Caco-2 (cell line): ENCODE measurements at regions not wholly inside any gene's neighbourhood (a gene's known extent, or its start where the extent isn't known, plus 50 kb on each side); places are given as distances from the start of the nearest gene placed in this dataset.

Source experiments
- BruUV-seq: library from RNA; stranded (reverse); fragments of 400-500 nt; replicated peaks from 2 replicates; lab custom pipeline; 2021; lab: Mats Ljungman, UMichigan
- CTCF ChIA-PET: fragments of 300-600 bp; sonication (Branson Sonifier 250); formaldehyde crosslinking; loops from one replicate; lab custom pipeline; 2022; ENCODE audit warnings: antibody characterized with exemption; lab: Charles Lee
- POLR2A ChIA-PET: fragments of 300-600 bp; sonication (Branson Sonifier 250); formaldehyde crosslinking; loops from one replicate; lab custom pipeline; 2022; ENCODE audit warnings: antibody characterized with exemption; lab: Charles Lee
- DNase-seq, 2 experiments: peaks; one replicate each; pipeline versions ENCODE4 v3.0.0 to v3.0.0-alpha.2; 2020 to 2022
- H3K27me3 ChIP-seq: replicated peaks from 2 replicates; pipeline ENCODE4 v1.6.0; 2011; ENCODE audit warnings: low read length; ENCODE audit not compliant: control insufficient read depth, insufficient read depth
- H3K36me3 ChIP-seq: 2 replicates; pipeline ENCODE4 v1.5.1; 2011; ENCODE audit warnings: low read length; ENCODE audit not compliant: control insufficient read depth, insufficient read depth
- H3K4me1 ChIP-seq: fragments of 250-450 bp; sonication (Bioruptor Pico); 2 replicates; pipeline ENCODE4 v1.5.1; 2020; ENCODE audit warnings: mild to moderate bottlenecking
- H3K4me3 ChIP-seq: 2 replicates; pipeline ENCODE4 v1.5.1; 2011; ENCODE audit warnings: low read depth, mild to moderate bottlenecking, control low read depth, low read length
- H3K9me3 ChIP-seq: fragments of 250-450 bp; sonication (Bioruptor Pico); 2 replicates; pipeline ENCODE4 v1.5.1; 2020; ENCODE audit warnings: mild to moderate bottlenecking, moderate library complexity
- H3K27ac Mint-ChIP-seq: one replicate; pipeline ENCODE4 v1.8.0; 2022; ENCODE audit warnings: mixed read lengths; ENCODE audit not compliant: unreplicated experiment
- H3K27me3 Mint-ChIP-seq: one replicate; pipeline ENCODE4 v1.8.0; 2022; ENCODE audit warnings: mixed read lengths; ENCODE audit not compliant: insufficient read depth, unreplicated experiment
- H3K36me3 Mint-ChIP-seq: one replicate; pipeline ENCODE4 v1.8.0; 2022; ENCODE audit warnings: mild to moderate bottlenecking, mixed read lengths; ENCODE audit not compliant: insufficient read depth, unreplicated experiment
- H3K4me1 Mint-ChIP-seq: one replicate; pipeline ENCODE4 v1.8.0; 2022; ENCODE audit warnings: low read depth, mixed read lengths; ENCODE audit not compliant: unreplicated experiment
- H3K4me3 Mint-ChIP-seq: one replicate; pipeline ENCODE4 v1.8.0; 2022; ENCODE audit warnings: mild to moderate bottlenecking, moderate library complexity, mixed read lengths; ENCODE audit not compliant: unreplicated experiment
- H3K9me3 Mint-ChIP-seq: one replicate; pipeline ENCODE4 v1.8.0; 2022; ENCODE audit warnings: mixed read lengths; ENCODE audit not compliant: unreplicated experiment
- CTCF ChIP-seq, 2 experiments: fragments of 200-600 bp in 1 of 2; IDR thresholded peaks; 1 replicate in 1 of 2; 2 replicates in 1 of 2; pipeline versions ENCODE4 v1.5.1 to v1.8.0; 2011 to 2022; ENCODE audit warnings: antibody characterized with exemption in 1 of 2, control low read depth in 1 of 2, inconsistent platforms in 1 of 2, low read depth in 1 of 2, low read length in 1 of 2, mild to moderate bottlenecking in 1 of 2, moderate library complexity in 1 of 2; ENCODE audit not compliant: insufficient read depth in 1 of 2, severe bottlenecking in 1 of 2, unreplicated experiment in 1 of 2
- intact Hi-C: fragments of 100-400 bp; cut with micrococcal nuclease; formaldehyde crosslinking; loops from one replicate; pipeline ENCODE4 v1.10.0; 2022; ENCODE audit not compliant: unreplicated experiment

- Mint-ChIP-seq H3K9me3 (no peaks in the 10 kb centered on the region), H3K27ac (no peak overlapping the region), H3K4me3 (no peak overlapping the region), H3K36me3 (no peaks in the 10 kb centered on the region), H3K27me3 (peaks cover 7% of the 10 kb centered on the region), H3K4me1 (no peaks in the 10 kb centered on the region)
- Histone ChIP-seq H3K27me3 (no peaks in the 10 kb centered on the region), H3K36me3 (no peaks in the 10 kb centered on the region), H3K9me3 (no peaks in the 10 kb centered on the region), H3K4me3 (no peak overlapping the region), H3K4me1 (no peaks in the 10 kb centered on the region)
- TF ChIP-seq CTCF (IDR thresholded peaks at IDR 0.05; ENCODE audit: insufficient read depth in 1 of 2, low read depth in 1 of 2, low read length in 1 of 2, severe bottlenecking in 1 of 2, unreplicated experiment in 1 of 2): no peak
- intact Hi-C loops: no loop called here
- no peak for DNase-seq
- ChIA-PET POLR2A (no interaction called here), CTCF (no interaction called here)
- BruUV-seq: no TSS peak
Observed at GRCh38 chr3:107283948-107284347, 93.3 kb upstream of the CCDC54 start.

- ChIA-PET POLR2A (no interaction called here), CTCF (no interaction called here)
- no peak for TF ChIP-seq CTCF (IDR thresholded peaks at IDR 0.05; ENCODE audit: insufficient read depth in 1 of 2, low read depth in 1 of 2, low read length in 1 of 2, severe bottlenecking in 1 of 2, unreplicated experiment in 1 of 2)
- Mint-ChIP-seq H3K36me3 (no peaks in the 10 kb centered on the region), H3K27ac (no peak overlapping the region), H3K4me1 (no peaks in the 10 kb centered on the region), H3K9me3 (no peaks in the 10 kb centered on the region), H3K4me3 (no peak overlapping the region), H3K27me3 (peaks cover 5% of the 10 kb centered on the region)
- Histone ChIP-seq H3K4me3 (no peak overlapping the region), H3K9me3 (no peaks in the 10 kb centered on the region), H3K36me3 (no peaks in the 10 kb centered on the region), H3K4me1 (no peaks in the 10 kb centered on the region), H3K27me3 (no peaks in the 10 kb centered on the region)
- no TSS peak for BruUV-seq
- DNase-seq: no peak
- intact Hi-C loops: no loop called here
Observed at GRCh38 chr3:107284612-107285011, 92.6 kb upstream of the CCDC54 start.

GRCh38 chr3:107285197-107285596 is 92.0 kb upstream of the CCDC54 start:
- H3K4me1 ChIP-seq: no peaks in the 10 kb centered on the region
- H3K9me3 Mint-ChIP-seq: no peaks in the 10 kb centered on the region
- no peak overlapping the region for H3K4me3 ChIP-seq
- H3K4me1 Mint-ChIP-seq: no peaks in the 10 kb centered on the region
- BruUV-seq: no TSS peak
- no peaks in the 10 kb centered on the region for H3K27me3 ChIP-seq
- no peak overlapping the region for H3K27ac Mint-ChIP-seq
- no peak for TF ChIP-seq CTCF (IDR thresholded peaks at IDR 0.05; ENCODE audit: insufficient read depth in 1 of 2, low read depth in 1 of 2, low read length in 1 of 2, severe bottlenecking in 1 of 2, unreplicated experiment in 1 of 2)
- no peak overlapping the region for H3K4me3 Mint-ChIP-seq
- no peak for DNase-seq
- H3K36me3 ChIP-seq: no peaks in the 10 kb centered on the region
- POLR2A ChIA-PET: no interaction called here
- no peaks in the 10 kb centered on the region for H3K36me3 Mint-ChIP-seq
- peaks cover 5% of the 10 kb centered on the region for H3K27me3 Mint-ChIP-seq
- CTCF ChIA-PET: no interaction called here
- intact Hi-C loops: no loop called here
- H3K9me3 ChIP-seq: no peaks in the 10 kb centered on the region
